ENCODE measurements at regions not wholly inside any gene's neighbourhood (a gene's known extent, or its start where the extent isn't known, plus 50 kb on each side); places are given as distances from the start of the nearest gene placed in this dataset.

- ATAC-seq, result no peak
- TF ChIP-seq TCF7L2 (IDR thresholded peaks at IDR 0.05; ENCODE audit: low read depth, low read length) (no peak), POLR2AphosphoS5 (IDR thresholded peaks at IDR 0.05; ENCODE audit: low read depth, low read length) (no peak)
- no TSS peak for BruUV-seq (replicated peaks)
- no peak for DNase-seq (ENCODE audit: low read depth, low spot score)
- in situ Hi-C loops (cut with HindIII; ENCODE audit: low pct_unique_long_range_greater_than_20kb, low sequenced_read_pairs) (no loop called here), intact Hi-C loops (cut with micrococcal nuclease; ENCODE audit: unreplicated experiment) (no loop called here)
- POLR2A ChIA-PET, result no interaction called here
- no peaks in the 10 kb centered on the region for H3K4me1 ChIP-seq (ENCODE audit: control insufficient read depth, insufficient read depth, low read length)
- no peaks in the 10 kb centered on the region for H3K9me3 ChIP-seq (ENCODE audit: control insufficient read depth, insufficient read depth, low read depth, low read length)
- H3K27me3 ChIP-seq (ENCODE audit: control insufficient read depth, insufficient read depth, low read length), result no peaks in the 10 kb centered on the region
- no peak overlapping the region for H3K4me3 ChIP-seq (ENCODE audit: low read depth in 2 of 2, low read length in 2 of 2)
- CTCF ChIA-PET, result no interaction called here
- no peak overlapping the region for H3K27ac ChIP-seq (ENCODE audit: low read length)
- H3K36me3 ChIP-seq (ENCODE audit: control insufficient read depth, insufficient read depth, low read length), result no peaks in the 10 kb centered on the region
Observed at GRCh38 chrX:68915778-68916177, 87.0 kb downstream of the EFNB1 start.

- Histone ChIP-seq H3K27me3 (ENCODE audit: control insufficient read depth, insufficient read depth, low read length) (no peaks in the 10 kb centered on the region), H3K9me3 (ENCODE audit: control insufficient read depth, insufficient read depth, low read depth, low read length) (no peaks in the 10 kb centered on the region), H3K27ac (ENCODE audit: low read length) (no peak overlapping the region), H3K4me1 (ENCODE audit: control insufficient read depth, insufficient read depth, low read length) (no peaks in the 10 kb centered on the region), H3K4me3 (ENCODE audit: low read depth in 2 of 2, low read length in 2 of 2) (no peak overlapping the region), H3K36me3 (ENCODE audit: control insufficient read depth, insufficient read depth, low read length) (no peaks in the 10 kb centered on the region)
- no TSS peak for BruUV-seq (replicated peaks)
- ChIA-PET POLR2A (no interaction called here), CTCF (no interaction called here)
- TF ChIP-seq POLR2AphosphoS5 (IDR thresholded peaks at IDR 0.05; ENCODE audit: low read depth, low read length) (no peak), SIN3A (IDR thresholded peaks at IDR 0.05; ENCODE audit: borderline replicate concordance, insufficient read depth, low read depth, low read length) (no peak), CTCF (IDR thresholded peaks at IDR 0.05) (no peak)
- TF ChIP-seq, protein P1, sequence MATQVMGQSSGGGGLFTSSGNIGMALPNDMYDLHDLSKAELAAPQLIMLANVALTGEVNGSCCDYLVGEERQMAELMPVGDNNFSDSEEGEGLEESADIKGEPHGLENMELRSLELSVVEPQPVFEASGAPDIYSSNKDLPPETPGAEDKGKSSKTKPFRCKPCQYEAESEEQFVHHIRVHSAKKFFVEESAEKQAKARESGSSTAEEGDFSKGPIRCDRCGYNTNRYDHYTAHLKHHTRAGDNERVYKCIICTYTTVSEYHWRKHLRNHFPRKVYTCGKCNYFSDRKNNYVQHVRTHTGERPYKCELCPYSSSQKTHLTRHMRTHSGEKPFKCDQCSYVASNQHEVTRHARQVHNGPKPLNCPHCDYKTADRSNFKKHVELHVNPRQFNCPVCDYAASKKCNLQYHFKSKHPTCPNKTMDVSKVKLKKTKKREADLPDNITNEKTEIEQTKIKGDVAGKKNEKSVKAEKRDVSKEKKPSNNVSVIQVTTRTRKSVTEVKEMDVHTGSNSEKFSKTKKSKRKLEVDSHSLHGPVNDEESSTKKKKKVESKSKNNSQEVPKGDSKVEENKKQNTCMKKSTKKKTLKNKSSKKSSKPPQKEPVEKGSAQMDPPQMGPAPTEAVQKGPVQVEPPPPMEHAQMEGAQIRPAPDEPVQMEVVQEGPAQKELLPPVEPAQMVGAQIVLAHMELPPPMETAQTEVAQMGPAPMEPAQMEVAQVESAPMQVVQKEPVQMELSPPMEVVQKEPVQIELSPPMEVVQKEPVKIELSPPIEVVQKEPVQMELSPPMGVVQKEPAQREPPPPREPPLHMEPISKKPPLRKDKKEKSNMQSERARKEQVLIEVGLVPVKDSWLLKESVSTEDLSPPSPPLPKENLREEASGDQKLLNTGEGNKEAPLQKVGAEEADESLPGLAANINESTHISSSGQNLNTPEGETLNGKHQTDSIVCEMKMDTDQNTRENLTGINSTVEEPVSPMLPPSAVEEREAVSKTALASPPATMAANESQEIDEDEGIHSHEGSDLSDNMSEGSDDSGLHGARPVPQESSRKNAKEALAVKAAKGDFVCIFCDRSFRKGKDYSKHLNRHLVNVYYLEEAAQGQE (IDR thresholded peaks at IDR 0.05; ENCODE audit: insufficient read depth in 1 of 2, low read depth in 2 of 2, low read length in 1 of 2), result no peak
- ATAC-seq (no peak), DNase-seq (ENCODE audit: low read depth, low spot score) (no peak)
- intact Hi-C loops (cut with micrococcal nuclease; ENCODE audit: unreplicated experiment), result no loop called here
- in situ Hi-C loops (cut with HindIII; ENCODE audit: low pct_unique_long_range_greater_than_20kb, low sequenced_read_pairs), result no loop called here
Observed at GRCh38 chrX:68914479-68914946, 85.7 kb downstream of the EFNB1 start.

GRCh38 chrX:68913249-68913547 lies 84.4 kb downstream of the EFNB1 start:
- intact Hi-C loops (cut with micrococcal nuclease; ENCODE audit: unreplicated experiment) (no loop called here), in situ Hi-C loops (cut with HindIII; ENCODE audit: low pct_unique_long_range_greater_than_20kb, low sequenced_read_pairs) (no loop called here)
- H3K9me3 ChIP-seq (ENCODE audit: control insufficient read depth, insufficient read depth, low read depth, low read length), result no peaks in the 10 kb centered on the region
- DNase-seq (ENCODE audit: low read depth, low spot score), result no peak
- ChIA-PET POLR2A (no interaction called here), CTCF (no interaction called here)
- BruUV-seq (replicated peaks), result no TSS peak
- no peak overlapping the region for H3K4me3 ChIP-seq (ENCODE audit: low read depth in 2 of 2, low read length in 2 of 2)
- H3K4me1 ChIP-seq (ENCODE audit: control insufficient read depth, insufficient read depth, low read length), result no peaks in the 10 kb centered on the region
- no peak for ATAC-seq
- TF ChIP-seq, protein P1 (IDR thresholded peaks at IDR 0.05; ENCODE audit: insufficient read depth in 1 of 2, low read depth in 2 of 2, low read length in 1 of 2), result no peak
- TF ChIP-seq CTCF (IDR thresholded peaks at IDR 0.05) (no peak), TCF7L2 (IDR thresholded peaks at IDR 0.05; ENCODE audit: low read depth, low read length) (no peak), POLR2AphosphoS5 (IDR thresholded peaks at IDR 0.05; ENCODE audit: low read depth, low read length) (no peak), SIN3A (IDR thresholded peaks at IDR 0.05; ENCODE audit: borderline replicate concordance, insufficient read depth, low read depth, low read length) (no peak)
- no peaks in the 10 kb centered on the region for H3K27me3 ChIP-seq (ENCODE audit: control insufficient read depth, insufficient read depth, low read length)
- H3K36me3 ChIP-seq (ENCODE audit: control insufficient read depth, insufficient read depth, low read length), result no peaks in the 10 kb centered on the region
- H3K27ac ChIP-seq (ENCODE audit: low read length), result no peak overlapping the region
